Breast epithelium (tissue), 4 donors: ENCODE measurements at regions not wholly inside any gene's neighbourhood (a gene's known extent, or its start where the extent isn't known, plus 50 kb on each side); places are given as distances from the start of the nearest gene placed in this dataset.

ENCODE experiments used
- DNase-seq, 2 donors: peaks; one replicate each; pipeline ENCODE4 v3.0.0-alpha.2; 2019; ENCODE audit warnings: low spot score in 2 of 2
- H3K27ac ChIP-seq, 2 donors: fragments of 200-600 bp; sonication (generic) in 1 of 2; one replicate each; pipeline ENCODE4 v1.5.1; 2016 to 2019; ENCODE audit warnings: mild to moderate bottlenecking in 1 of 2
- H3K27me3 ChIP-seq, 2 donors: fragments of 200-600 bp; sonication (generic) in 1 of 2; one replicate each; pipeline versions ENCODE4 v1.5.1 to v1.6.0; 2017 to 2019; ENCODE audit warnings: control low read depth in 1 of 2, mild to moderate bottlenecking in 1 of 2
- H3K36me3 ChIP-seq: fragments of 200-600 bp; one replicate; pipeline ENCODE4 v1.5.1; 2019
- H3K4me1 ChIP-seq, 2 donors: fragments of 200-600 bp; sonication (generic); one replicate each; pipeline ENCODE4 v1.5.1; 2016 to 2019; ENCODE audit warnings: control low read depth in 1 of 2
- H3K4me3 ChIP-seq, 3 donors: fragments of 200-600 bp; sonication (generic); 1 replicate in 2 of 3; 2 replicates in 1 of 3; pipeline ENCODE4 v1.5.1; 2016 to 2019; ENCODE audit warnings: mild to moderate bottlenecking in 3 of 3, moderate library complexity in 2 of 3
- H3K9me3 ChIP-seq, 2 donors: fragments of 200-600 bp; sonication (generic) in 1 of 2; one replicate each; pipeline ENCODE4 v1.5.1; 2016 to 2019; ENCODE audit warnings: control low read depth in 1 of 2
- POLR2A ChIP-seq: fragments of 450-650 bp; IDR thresholded peaks from one replicate; pipeline ENCODE4 v1.6.1; 2016; ENCODE audit warnings: antibody characterized with exemption, mild to moderate bottlenecking, moderate library complexity
- POLR2AphosphoS5 ChIP-seq, 3 donors: sonication (generic); formaldehyde crosslinking; IDR thresholded peaks; one replicate each; pipeline ENCODE4 v1.6.1; 2017; ENCODE audit warnings: antibody characterized with exemption in 3 of 3
- intact Hi-C: fragments of 100-400 bp; cut with DNase I; formaldehyde crosslinking; loops from one replicate; pipeline ENCODE4 v1.15.1; 2023; ENCODE audit warnings: low total_unique reads
- TF ChIP-seq, protein P1 (sequence below), 3 donors: fragments of 450-650 bp; IDR thresholded peaks; one replicate each; pipeline ENCODE4 v1.5.1; 2016 to 2017; ENCODE audit warnings: antibody characterized with exemption in 3 of 3, mild to moderate bottlenecking in 3 of 3, moderate library complexity in 3 of 3

DNA sequence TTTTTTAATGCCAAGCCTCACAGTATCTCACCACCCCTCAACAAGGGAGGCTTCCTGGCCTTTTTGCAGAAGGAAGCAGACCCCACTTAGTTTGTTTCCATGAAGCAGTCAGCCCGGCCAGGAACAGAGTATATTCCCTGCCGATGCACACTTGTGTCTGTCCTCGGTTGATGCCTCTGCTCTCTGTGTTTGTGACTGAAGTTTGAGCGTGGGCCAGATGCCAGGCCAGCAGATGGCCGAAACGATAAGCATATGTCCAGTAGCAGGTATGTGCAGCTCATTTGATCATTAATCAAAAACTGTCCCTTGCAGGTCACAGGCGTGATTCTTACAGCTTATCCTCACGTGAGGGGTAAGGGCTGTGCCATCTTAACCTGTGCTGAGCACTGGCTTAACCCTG, 144.0 kb downstream of the IRS2 start:
- Histone ChIP-seq H3K36me3 (no peaks in the 10 kb centered on the region), H3K4me1 (no peaks in the 10 kb centered on the region), H3K27me3 (no peaks in the 10 kb centered on the region), H3K4me3 (no peak overlapping the region), H3K27ac (no peak overlapping the region), H3K9me3 (peaks cover 13 to 21% of the 10 kb centered on the region in 2 donors)
- TF ChIP-seq POLR2AphosphoS5 (IDR thresholded peaks at IDR 0.05) = no peak
- no peak for TF ChIP-seq POLR2A
- TF ChIP-seq, protein P1, sequence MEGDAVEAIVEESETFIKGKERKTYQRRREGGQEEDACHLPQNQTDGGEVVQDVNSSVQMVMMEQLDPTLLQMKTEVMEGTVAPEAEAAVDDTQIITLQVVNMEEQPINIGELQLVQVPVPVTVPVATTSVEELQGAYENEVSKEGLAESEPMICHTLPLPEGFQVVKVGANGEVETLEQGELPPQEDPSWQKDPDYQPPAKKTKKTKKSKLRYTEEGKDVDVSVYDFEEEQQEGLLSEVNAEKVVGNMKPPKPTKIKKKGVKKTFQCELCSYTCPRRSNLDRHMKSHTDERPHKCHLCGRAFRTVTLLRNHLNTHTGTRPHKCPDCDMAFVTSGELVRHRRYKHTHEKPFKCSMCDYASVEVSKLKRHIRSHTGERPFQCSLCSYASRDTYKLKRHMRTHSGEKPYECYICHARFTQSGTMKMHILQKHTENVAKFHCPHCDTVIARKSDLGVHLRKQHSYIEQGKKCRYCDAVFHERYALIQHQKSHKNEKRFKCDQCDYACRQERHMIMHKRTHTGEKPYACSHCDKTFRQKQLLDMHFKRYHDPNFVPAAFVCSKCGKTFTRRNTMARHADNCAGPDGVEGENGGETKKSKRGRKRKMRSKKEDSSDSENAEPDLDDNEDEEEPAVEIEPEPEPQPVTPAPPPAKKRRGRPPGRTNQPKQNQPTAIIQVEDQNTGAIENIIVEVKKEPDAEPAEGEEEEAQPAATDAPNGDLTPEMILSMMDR (IDR thresholded peaks at IDR 0.05) = no peak
- DNase-seq = no peak
- intact Hi-C loops = no loop called here

DNA sequence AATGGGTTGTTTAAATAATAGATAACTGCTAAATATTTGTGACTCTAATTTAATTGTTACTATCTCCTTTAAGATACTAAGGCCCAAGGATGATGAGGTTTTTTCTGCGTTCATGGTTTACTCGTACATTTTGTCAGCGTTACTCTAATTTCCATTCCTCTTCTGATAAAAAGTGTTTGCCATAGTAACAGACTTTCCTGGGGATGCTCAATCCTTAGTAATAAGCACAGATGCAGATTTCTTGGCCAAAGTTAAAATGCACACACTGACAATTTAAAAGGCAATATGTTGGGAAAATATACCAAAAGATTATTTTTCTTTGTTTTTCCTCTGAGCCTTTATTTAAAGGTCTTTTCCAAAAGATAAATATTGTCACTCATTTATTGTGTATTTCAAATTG, 149.6 kb downstream of the IRS2 start:
- Histone ChIP-seq H3K27me3 (no peaks in the 10 kb centered on the region), H3K36me3 (no peaks in the 10 kb centered on the region), H3K27ac (no peak overlapping the region), H3K9me3 (peaks cover 13 to 21% of the 10 kb centered on the region in 2 donors), H3K4me1 (no peaks in the 10 kb centered on the region), H3K4me3 (no peak overlapping the region)
- TF ChIP-seq POLR2A (no peak), POLR2AphosphoS5 (IDR thresholded peaks at IDR 0.05) (no peak)
- TF ChIP-seq, protein P1 (IDR thresholded peaks at IDR 0.05) = no peak
- intact Hi-C loops = no loop called here
- DNase-seq = no peak

DNA sequence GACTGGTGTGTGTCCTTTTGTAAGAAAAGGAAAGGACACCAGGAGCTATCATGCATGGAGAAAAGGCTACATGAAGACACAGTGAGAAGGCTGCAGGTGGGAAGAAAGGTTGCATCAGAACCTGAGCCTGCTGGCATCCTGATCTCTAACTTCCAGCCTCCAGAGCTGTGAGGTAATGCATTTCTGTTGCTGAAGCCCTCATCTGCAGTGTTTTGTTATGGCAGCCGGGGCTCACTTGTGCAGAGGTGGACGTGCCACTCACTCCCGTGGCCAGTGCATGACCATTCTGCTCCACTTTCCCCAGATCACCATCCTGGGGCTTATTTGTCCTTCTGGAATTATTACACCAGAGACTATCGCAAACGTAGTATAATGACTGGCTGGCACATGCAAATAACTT, 155.3 kb downstream of the IRS2 start:
- intact Hi-C loops = no loop called here
- H3K27me3 ChIP-seq = no peaks in the 10 kb centered on the region
- no peaks in the 10 kb centered on the region for H3K36me3 ChIP-seq
- TF ChIP-seq POLR2A (no peak), POLR2AphosphoS5 (IDR thresholded peaks at IDR 0.05) (no peak)
- TF ChIP-seq, protein P1 (IDR thresholded peaks at IDR 0.05) = no peak
- H3K4me1 ChIP-seq = no peaks in the 10 kb centered on the region
- H3K9me3 ChIP-seq = no peaks in the 10 kb centered on the region
- H3K27ac ChIP-seq = no peak overlapping the region
- H3K4me3 ChIP-seq = no peak overlapping the region
- no peak for DNase-seq

DNA sequence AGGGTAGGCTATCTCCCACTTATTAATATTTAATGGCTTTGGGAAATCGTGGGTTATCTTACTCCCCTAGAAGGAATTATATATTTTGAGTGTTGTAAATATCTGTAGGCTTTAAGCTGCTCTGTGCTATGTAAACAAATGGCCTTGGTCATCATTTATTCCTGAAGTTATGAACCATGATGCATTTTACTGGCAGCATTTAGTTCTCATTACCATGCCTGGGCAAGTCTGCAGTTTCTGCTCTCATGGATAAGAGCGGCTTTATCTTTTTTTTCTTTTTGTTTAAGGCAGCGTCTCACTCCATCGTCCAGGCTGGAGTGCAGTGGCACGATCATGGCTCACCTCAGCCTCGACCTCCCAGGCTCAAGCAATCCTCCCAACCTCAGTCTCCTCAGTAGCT, 156.1 kb downstream of the IRS2 start:
- no peak for TF ChIP-seq POLR2A
- TF ChIP-seq POLR2AphosphoS5 (IDR thresholded peaks at IDR 0.05) = no peak
- TF ChIP-seq, protein P1 (IDR thresholded peaks at IDR 0.05) = no peak
- intact Hi-C loops = no loop called here
- Histone ChIP-seq H3K9me3 (no peaks in the 10 kb centered on the region), H3K27ac (no peak overlapping the region), H3K27me3 (no peaks in the 10 kb centered on the region), H3K36me3 (no peaks in the 10 kb centered on the region), H3K4me3 (no peak overlapping the region), H3K4me1 (no peaks in the 10 kb centered on the region)
- DNase-seq = no peak

DNA sequence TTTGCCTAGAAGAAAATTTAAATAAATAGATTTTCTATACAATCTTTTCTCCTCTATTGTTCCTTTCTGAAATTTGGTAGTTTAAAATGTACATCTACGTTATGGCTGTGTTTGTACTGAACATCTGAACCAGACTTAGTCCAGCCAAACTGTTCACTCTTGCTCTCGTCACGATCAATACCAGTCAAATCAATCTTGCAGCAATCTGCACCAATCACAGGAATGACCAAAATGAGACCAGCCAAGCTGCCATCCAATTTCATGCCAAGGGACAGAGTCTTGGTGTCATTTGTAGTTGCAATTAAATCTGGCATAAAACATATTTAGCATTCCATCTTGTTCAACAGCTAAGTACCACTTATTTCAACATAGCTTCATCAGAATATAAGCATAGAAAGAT, 156.6 kb downstream of the IRS2 start:
- intact Hi-C loops = no loop called here
- TF ChIP-seq POLR2A (no peak), POLR2AphosphoS5 (IDR thresholded peaks at IDR 0.05) (no peak)
- no peaks in the 10 kb centered on the region for H3K4me1 ChIP-seq
- H3K36me3 ChIP-seq = no peaks in the 10 kb centered on the region
- no peak overlapping the region for H3K27ac ChIP-seq
- DNase-seq = no peak
- no peak overlapping the region for H3K4me3 ChIP-seq
- H3K9me3 ChIP-seq = no peaks in the 10 kb centered on the region
- H3K27me3 ChIP-seq = no peaks in the 10 kb centered on the region

DNA sequence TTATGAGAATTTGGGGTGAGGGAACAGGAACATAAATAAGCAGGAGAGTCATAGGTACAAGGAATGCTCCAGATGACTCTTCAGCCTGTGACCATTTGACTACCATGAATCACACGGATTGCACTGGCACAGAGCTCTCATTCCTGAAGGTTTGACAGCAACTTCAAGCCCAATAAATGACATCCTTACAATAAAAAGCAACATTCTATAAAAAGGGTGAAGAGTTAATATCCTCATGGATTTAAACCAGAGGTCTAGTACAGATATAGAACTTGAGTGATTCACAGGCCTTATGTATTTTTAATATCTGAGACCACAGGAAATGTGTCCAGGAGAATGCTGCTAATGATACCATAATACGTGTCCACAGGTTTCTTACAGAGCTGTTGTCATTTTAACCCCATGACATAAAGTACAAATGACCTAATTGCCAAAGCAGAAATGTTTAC, 158.1 kb downstream of the IRS2 start:
- H3K36me3 ChIP-seq = no peaks in the 10 kb centered on the region
- no peak overlapping the region for H3K4me3 ChIP-seq
- TF ChIP-seq, protein P1 (IDR thresholded peaks at IDR 0.05) = no peak
- TF ChIP-seq POLR2AphosphoS5 (IDR thresholded peaks at IDR 0.05) = no peak
- no peak for TF ChIP-seq POLR2A
- no peaks in the 10 kb centered on the region for H3K4me1 ChIP-seq
- intact Hi-C loops = no loop called here
- no peaks in the 10 kb centered on the region for H3K9me3 ChIP-seq
- H3K27ac ChIP-seq = no peak overlapping the region
- no peaks in the 10 kb centered on the region for H3K27me3 ChIP-seq
- DNase-seq = no peak
